GM18861 (cell line): ENCODE measurements at regions not wholly inside any gene's neighbourhood (a gene's known extent, or its start where the extent isn't known, plus 50 kb on each side); places are given as distances from the start of the nearest gene placed in this dataset.

Source experiments
- ATAC-seq: cut with Tn5 transposase; IDR thresholded peaks from one replicate; pipeline ENCODE4 v1.9.1; 2021; ENCODE audit not compliant: unreplicated experiment

DNA sequence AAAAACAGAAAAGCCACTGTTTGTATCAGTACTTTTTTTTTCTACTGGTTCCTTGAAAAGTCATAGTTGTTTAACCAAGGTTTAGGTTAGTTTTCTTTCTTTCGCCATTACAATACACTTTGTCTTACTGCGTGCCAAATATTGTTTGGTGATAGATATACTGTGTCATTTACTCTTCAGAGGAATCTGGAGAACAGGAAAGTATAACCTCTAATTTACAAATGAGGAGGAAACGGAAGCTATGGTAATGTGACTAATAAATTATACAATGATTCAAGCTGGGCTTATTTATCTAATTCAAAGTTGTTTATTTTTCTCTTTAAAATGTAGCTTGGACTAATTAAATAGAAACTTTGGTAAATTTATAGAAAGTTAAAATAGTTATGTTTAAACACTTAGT, 96.2 kb upstream of the ROBO2 start:
- ATAC-seq, result no peak

DNA sequence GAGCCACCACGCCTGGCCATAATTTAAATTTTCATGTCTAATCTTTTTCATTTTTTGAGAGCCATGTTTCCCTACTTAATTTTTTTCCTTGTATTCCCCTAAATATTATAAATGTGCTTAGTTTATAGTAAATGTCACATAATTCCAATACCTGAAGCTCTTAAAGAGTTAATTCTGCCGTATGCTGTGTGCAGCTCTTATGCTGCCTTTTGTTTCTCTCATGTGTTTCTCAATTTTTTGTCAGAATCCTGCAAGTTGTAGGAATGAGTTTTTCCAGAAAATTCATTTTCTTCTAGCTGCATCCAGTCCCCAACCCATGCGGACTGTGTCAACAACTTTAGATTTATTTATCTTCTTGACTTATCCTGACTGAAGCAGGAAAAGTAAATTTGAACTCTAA, 90.9 kb upstream of the ROBO2 start:
- ATAC-seq, result no peak

DNA sequence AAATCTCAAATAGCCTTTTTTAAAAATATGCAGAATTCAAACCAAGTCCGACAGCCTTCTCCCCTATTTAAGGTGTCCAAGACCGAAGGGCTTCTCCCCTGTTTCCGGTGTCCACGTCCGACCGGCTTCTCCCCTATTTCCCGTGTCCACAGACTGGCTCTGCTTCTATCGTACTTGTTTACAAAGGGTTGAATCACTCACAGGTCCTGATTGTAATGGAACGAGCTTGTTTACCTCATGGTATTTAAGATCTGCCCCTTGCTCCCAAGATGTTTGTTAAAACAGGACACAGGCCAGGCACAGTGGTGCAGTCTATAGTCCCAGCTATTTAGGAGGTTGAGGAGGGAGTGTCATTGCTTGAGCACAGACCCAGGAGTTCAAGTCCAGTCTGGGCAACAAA, 90.4 kb upstream of the ROBO2 start:
- no peak for ATAC-seq

DNA sequence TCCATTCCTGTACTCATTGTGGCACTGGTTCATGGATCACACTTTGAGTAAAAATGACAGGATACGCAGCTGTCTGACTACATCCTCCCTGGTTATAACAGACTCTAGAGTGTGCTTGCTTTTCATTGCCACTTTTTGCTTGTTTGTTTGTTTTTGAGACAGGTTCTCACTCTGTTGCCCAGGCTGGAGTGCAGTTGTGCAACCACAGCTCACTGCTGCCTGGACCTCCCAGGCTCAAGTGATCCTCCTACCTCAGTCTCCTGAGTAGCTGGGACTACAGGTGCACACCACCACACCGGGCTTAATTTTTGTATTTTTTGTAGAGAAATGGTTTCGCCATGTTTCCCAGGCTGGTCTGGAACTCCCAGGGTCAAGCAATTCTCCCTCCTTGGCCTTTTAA, 89.3 kb upstream of the ROBO2 start:
- no peak for ATAC-seq

DNA sequence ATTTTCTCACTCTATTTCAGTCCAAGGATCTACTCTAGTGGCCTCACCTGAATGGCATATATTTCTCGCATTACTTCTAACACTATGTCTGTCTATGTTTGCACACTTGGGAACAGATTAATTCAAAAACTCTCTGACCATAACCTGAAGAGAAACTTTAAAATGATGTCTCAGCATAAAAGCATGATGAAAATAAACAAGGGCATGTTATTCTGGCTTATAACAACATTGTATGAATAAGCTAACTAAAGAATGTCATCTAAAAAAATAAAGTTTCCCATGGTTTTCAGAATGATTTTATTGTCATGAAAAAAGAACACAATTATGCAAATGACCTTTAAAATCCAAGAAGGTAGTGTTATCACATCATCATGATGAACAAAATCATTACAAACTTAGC, 85.5 kb upstream of the ROBO2 start:
- no peak for ATAC-seq

DNA sequence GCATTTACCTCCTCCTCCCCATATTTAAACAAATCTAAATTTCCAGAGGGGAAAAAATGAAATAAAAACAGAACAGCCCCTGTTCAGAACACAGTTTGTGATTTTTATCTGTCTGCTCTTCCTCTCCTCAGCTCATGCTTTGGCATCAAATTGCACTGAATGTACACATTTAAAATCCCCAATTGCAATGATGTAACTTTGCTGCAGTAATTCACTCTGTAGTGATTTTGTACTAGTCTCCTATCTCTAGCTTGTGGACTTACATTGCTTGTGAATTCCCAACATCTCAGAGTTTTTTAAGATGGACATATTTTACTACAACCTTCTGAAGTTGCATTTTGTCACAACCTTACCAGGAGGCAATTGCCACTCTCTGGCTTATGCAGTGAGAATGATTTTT, 81.6 kb upstream of the ROBO2 start:
- no peak for ATAC-seq

DNA sequence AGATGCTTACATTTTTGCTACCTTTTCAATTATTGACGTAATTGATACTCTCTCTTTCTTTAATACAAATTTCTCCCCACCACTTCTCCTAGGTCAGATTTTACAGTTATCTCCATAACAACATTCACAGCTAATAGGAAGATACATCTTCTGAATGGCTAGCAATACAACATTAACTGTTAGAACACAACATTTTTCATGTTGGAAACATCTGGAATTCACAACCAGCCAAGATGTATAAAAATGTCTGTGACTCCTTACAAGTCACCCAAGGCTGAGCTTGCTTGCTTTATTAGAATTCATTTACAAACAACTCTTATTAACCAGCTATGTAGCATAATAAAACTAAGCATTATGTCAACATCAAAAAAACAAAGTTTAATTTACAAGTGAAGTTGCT, 81.0 kb upstream of the ROBO2 start:
- no peak for ATAC-seq

DNA sequence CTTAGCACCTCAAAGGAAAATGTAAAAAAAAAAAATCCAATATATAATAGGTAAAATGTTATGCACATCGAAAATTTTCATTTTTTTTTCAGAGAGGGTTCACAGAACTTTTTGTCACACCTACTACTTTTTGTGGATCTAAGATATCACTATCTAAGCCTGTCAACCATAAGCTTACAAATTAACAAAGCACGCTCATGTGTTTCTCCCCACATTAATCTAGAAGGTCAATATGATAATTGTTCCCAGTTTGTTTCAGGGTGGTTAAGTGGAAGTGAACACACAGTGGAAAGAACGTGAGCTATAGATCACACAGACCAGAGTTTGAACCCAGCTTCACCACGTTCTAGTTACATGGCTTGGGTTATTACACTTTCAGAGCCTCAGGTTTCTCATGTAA, 78.6 kb upstream of the ROBO2 start:
- no peak for ATAC-seq

DNA sequence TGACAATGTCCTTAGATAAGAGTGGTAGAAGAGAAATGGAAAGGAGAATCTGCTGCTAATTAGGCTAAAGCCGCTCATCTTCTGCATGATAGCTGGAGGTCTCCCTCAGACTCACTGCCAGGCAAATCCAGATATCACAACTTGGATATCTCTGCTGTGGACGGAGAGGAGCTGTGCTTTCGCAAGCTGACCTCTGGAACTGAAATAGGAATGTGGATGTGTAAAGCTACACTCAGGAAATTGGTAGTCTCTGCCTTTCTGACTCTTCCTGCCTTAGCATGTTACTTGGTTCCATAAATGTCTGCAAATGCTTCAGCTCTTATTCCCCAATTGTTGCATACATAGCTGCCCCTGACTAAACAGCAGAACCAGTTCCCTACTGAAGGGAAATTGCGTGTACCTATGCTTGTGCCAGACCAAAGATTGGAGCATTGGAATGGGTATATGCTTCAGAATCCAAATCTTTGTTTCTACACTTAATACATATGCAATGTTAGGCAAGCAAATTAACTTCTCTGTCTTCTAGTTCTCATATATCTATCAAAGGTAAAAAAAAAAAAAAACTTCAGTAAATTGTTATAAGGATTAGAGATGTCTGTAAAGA, 74.7 kb upstream of the ROBO2 start:
- no peak for ATAC-seq

DNA sequence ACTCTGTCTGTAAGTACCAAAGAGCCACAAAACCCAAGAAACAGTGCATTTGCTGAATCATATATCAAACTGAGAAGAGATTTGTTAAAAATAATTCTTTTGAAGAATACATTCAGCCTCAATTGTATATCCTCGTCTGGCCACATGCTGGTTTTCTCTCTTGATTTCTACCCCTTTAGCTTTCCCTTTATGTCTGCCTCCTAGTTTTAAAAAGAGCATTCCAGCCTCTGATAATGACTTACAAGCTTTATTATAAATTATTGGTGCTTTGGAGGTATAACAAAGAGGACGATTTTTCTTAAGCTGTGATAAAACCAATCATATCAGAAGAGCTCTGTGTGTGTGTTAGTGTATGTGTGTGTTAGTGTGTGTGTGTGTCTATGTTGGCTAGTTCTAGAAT, 70.4 kb upstream of the ROBO2 start:
- no peak for ATAC-seq

DNA sequence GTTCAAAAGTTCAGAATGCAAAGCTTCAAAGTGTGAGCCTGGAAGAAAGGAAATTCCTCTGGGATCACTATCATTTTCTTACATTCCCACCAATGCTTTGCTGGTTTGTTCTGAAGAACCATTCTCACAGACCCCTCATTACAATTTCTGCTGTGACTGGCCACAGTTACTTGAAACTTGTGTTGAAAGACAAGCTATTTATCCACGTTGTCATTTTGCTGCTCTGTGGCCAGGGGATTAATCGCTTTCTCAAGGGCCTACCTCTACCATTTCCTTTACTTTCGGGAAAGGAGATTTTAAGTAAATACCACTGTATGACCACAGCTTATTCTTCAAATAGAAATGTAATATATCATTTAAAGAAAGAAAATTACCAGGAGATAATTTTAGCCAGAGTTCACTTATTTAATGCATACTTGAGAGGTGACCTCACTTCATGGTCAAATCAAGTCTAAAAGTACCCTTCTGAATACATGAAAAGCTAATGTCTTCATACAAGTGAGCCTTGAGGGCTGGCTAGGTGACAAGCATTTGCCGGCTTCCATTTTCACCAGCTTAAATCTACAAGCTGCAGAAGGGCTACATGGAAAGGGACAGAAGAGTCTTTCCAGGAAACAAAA, 69.8 kb upstream of the ROBO2 start:
- no peak for ATAC-seq

DNA sequence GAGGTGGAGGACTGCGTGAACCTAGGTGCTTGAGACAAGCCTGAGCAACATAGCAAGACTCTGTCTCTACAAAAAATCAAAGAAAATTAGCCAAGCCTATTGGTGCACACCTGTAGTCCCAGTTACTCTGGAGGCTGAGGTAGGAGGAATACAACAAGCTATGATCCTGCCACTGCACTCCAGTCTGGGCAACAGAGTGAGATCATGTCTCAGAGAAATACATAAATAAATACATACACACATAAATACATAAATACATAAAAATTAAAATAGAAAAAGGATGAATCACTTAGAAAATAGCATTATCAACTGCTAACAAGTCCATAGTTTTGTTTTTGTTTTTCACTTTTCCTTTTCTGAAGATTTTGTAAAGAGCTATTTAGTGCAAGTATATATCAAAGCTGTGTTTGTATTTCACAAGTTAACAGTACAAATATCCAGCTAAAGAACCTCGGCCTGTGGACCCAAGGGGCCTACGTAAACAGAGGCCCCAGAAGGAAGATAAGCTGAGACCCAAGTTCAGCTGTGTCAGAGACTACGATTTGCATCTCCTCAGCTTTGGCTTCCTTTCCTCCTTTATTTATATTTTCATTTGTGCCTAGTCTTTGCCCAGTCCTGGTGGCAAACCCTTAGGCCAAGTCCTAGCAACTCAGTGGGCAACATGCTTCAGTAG, 67.1 kb upstream of the ROBO2 start:
- no peak for ATAC-seq

DNA sequence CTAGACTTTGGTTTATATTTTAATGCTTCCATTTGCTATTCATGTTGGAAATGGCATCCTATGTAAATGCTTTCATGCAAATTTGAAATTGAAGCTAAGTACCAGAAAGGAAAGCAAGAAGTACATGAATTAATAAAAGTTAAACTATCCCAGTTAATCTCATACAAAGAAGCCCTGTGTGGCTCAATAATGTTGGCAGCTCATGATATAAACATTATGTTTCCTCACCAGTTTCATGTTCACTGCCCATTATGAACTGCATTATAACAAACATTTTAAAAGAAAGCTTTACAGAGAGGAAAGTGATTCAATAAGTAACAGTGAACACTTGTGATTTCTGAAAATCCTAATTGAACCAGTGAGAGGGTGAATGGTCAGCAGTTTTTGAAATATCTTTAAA, 62.9 kb upstream of the ROBO2 start:
- no peak for ATAC-seq

DNA sequence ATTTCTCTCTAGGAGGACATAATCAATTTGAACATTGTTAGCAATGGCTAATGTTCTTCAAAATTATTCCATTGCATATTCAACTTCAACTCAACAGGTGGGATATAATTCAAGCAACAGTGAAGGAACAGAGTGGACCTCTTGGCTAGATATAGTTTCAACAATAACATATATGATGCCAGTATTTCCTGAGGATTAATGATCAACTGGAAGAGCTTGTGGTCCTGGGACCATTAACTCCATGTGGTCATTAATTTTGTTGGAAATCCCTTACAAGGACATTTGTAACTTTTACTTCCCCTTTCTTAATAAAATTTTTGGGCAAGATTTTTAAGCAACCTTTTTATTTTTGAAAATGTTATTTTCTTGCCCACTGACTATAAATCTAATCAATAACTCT, 54.3 kb upstream of the ROBO2 start:
- no peak for ATAC-seq

DNA sequence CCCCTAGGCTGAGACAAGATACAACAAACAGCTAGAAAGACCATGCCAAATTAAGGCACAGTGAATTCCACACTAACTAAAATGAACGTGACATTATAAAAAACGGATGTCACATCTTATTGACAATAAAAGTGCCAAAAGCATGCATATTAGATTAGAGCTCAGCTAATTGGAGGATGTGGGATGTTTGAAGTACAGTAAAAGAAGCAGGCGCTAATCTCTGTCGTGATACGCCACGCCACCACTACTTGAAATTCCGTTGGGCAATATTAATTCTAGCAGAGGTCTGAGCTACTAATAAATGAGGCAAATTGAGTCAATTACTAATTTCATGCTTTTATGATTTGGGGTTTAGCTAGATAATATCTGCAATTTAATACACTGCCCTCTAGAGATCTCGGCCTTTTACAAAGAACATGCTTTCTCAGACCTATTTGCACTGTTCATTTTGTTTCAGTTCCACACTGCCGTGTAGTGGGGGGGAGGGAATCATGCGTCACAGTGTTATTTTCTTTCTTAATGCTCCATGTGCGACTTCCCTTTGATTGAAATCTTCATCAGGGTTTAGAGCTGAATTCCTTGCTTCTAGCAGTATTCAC, 52.9 kb upstream of the ROBO2 start:
- no peak for ATAC-seq
